ENCODE measurements at regions not wholly inside any gene's neighbourhood (a gene's known extent, or its start where the extent isn't known, plus 50 kb on each side); places are given as distances from the start of the nearest gene placed in this dataset.
A peak's percentile ranks its signal among the peaks of the same experiment; 100 is the strongest.

DNA sequence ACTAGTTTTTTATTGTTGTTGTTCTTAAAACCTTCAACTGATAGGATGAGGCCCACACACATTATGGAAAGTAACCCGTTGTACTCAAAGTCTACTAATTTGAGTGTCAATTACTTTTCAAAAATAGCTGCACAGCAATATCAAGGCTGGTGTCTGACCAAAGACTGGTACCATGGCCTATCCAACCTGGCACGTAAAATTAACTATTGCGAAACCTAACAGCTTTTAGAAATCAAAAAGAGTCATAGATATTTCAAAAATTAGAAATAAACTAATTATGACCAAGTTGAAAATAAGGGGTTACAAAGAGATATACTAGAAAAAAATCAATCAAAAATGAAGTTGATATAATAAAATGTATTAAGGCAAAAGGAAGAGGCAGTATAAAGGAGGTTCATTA is 501.5 kb upstream of the SLC8A1 start:
- no peaks in the 10 kb centered on the region for H3K27me3 ChIP-seq

DNA sequence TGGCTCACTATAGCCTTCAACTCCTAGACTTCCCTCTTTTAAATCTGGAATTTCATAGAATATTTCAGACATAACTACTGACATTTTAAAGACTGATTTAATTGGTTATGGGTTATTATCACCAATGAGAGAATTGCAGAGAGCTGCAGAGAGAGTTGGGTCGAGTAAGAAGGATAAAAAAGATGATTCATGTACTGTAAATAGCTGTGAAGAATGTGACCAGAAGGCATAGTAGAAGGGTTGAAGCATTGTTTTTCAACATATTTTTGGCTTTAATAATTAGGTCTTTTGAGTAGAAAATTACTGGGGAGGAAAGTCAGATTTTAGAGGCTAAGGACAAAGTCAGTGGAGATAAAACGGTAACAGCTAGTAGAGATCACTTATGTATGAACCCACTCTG is 503.2 kb upstream of the SLC8A1 start:
- Histone ChIP-seq H3K9me3 (peaks cover 9% of the 10 kb centered on the region), H3K4me3 (no peak overlapping the region), H3K36me3 (no peaks in the 10 kb centered on the region), H3K27ac (no peak overlapping the region), H3K9ac (no peak overlapping the region), H3K4me2 (no peak overlapping the region), H3K27me3 (no peaks in the 10 kb centered on the region), H3K4me1 (peaks cover 13% of the 10 kb centered on the region), H4K20me1 (no peaks in the 10 kb centered on the region)
- no peak for TF ChIP-seq Cebpa-rat (IDR thresholded peaks at IDR 0.05)

More for the DNA sequence above, 501.5 kb upstream of the SLC8A1 start:
- no peak overlapping the region for H3K4me3 ChIP-seq
- no peak overlapping the region for H3K27ac ChIP-seq
- H3K9me3 ChIP-seq: peaks cover 9% of the 10 kb centered on the region
- H3K9ac ChIP-seq: no peak overlapping the region
- TF ChIP-seq Cebpa-rat (IDR thresholded peaks at IDR 0.05): peak; percentile 56; the same call in 1 of the 2 replicates
- H3K36me3 ChIP-seq: no peaks in the 10 kb centered on the region
- no peaks in the 10 kb centered on the region for H4K20me1 ChIP-seq
- H3K4me1 ChIP-seq: peaks cover 13% of the 10 kb centered on the region
- H3K4me2 ChIP-seq: no peak overlapping the region

DNA sequence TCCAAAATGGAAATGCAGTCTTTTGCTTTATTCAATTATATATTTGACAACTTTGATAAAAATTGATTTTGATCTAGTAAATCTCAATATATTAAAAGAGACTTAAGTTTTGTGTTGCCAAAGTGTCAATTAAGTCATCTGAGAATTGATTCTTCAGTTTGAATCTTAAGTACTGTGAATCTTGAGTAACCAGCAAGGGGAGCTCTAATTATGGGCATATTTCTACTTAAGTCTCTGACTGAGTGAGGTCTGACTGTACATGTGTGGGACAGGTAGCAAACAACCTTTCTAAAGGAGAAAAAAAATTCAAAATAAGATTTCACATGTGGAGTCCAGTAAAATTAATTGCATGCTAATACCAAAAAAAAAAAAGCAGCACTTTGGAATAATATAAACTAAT is 503.7 kb upstream of the SLC8A1 start:
- Histone ChIP-seq H3K9ac (no peak overlapping the region), H3K4me2 (no peak overlapping the region), H3K27me3 (no peaks in the 10 kb centered on the region), H3K4me1 (peaks cover 13% of the 10 kb centered on the region), H3K4me3 (no peak overlapping the region), H4K20me1 (no peaks in the 10 kb centered on the region), H3K36me3 (no peaks in the 10 kb centered on the region), H3K9me3 (peaks cover 9% of the 10 kb centered on the region), H3K27ac (no peak overlapping the region)
- no peak for TF ChIP-seq Cebpa-rat (IDR thresholded peaks at IDR 0.05)

DNA sequence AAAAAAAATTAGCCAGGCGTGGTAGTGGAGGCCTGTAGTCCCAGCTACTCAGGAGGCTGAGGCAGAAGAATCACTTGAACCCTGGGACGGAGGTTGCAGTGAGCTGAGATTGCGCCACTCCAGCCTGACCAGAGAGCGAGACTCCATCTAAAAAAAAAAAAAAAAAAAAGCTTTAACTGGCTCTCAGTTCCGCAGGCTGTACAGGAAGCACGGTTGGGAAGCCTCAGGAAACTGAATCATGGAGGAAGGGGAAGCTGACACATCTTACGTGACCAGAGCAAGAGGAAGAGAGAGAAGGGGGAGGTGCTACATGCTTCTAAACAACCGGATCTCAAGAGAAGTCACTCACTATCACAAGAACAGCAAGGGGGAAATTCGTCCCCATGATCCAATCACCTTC is 505.6 kb upstream of the SLC8A1 start:
- H3K27me3 ChIP-seq: no peaks in the 10 kb centered on the region
- H3K4me2 ChIP-seq: peak overlapping the region; percentile 54
- H3K4me3 ChIP-seq: peak overlapping the region; percentile 22; the same call in 1 of the 2 replicates
- no peaks in the 10 kb centered on the region for H4K20me1 ChIP-seq
- H3K36me3 ChIP-seq: no peaks in the 10 kb centered on the region
- no peak overlapping the region for H3K9ac ChIP-seq
- H3K4me1 ChIP-seq: peaks cover 25% of the 10 kb centered on the region
- TF ChIP-seq Cebpa-rat (IDR thresholded peaks at IDR 0.05): no peak
- peak overlapping the region; percentile 28; the same call in 1 of the 2 replicates for H3K27ac ChIP-seq
- peaks cover 9% of the 10 kb centered on the region for H3K9me3 ChIP-seq

DNA sequence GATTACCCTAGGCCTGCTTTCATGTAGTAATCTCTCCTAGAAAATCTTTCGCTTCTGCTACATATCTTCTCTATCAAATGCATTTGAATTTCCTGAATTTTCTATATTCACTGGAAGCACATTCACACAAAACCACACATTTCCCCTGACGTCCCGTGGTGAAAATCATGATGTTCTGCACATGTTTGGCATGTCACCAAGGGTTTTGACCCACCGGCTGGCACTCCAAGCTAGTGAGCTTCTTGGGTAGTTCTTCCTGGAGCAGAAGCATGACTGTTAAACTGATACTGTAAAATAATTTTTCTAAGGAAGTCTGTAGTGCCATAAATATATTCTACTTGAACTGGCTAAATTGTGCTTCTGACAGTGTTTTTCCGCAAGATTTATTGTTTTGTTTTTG is 510.1 kb upstream of the SLC8A1 start:
- Histone ChIP-seq H3K4me2 (peak overlapping the region; percentile 49), H3K4me3 (no peak overlapping the region), H3K27ac (no peak overlapping the region), H4K20me1 (no peaks in the 10 kb centered on the region), H3K9ac (no peak overlapping the region), H3K27me3 (no peaks in the 10 kb centered on the region), H3K9me3 (peaks cover 8% of the 10 kb centered on the region), H3K36me3 (no peaks in the 10 kb centered on the region), H3K4me1 (peaks cover 24% of the 10 kb centered on the region)
- no peak for TF ChIP-seq Cebpa-rat (IDR thresholded peaks at IDR 0.05)

DNA sequence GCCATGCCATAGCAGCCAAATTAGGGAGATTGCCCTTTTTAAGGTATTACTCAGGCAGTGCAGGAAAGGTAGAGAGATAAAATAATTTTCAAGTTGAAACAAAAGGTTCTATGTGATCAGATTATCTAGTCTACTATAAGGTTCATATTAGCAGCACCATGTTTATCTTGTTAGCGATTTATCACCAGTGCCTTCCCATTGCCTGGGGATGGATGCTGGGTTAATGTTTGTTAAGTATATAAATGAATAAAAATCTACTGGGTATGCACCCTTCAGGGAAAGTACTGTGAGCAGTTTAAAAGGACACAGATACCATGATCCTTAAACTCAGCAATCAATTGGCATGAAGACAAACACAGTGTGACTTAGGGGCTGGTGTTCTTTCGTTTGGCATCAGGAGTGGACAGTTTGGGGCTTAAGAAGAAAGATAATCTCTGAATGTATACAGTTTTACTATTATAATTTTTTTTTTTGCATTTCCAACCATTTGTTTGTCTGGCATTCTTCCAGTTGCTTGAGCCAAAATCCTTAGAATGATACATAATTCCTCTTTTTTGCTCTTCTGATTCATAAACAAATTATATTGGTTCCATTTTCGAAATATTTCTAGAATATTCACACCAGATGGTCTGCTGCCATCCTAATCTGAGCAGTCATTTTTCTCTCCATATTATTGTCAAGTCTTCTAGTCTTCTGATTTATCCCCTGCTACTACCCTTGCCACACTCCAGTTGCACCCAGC is 512.8 kb upstream of the SLC8A1 start:
- no peak overlapping the region for H3K9ac ChIP-seq
- no peaks in the 10 kb centered on the region for H3K36me3 ChIP-seq
- no peaks in the 10 kb centered on the region for H3K9me3 ChIP-seq
- no peaks in the 10 kb centered on the region for H4K20me1 ChIP-seq
- TF ChIP-seq Cebpa-rat (IDR thresholded peaks at IDR 0.05): no peak
- H3K4me3 ChIP-seq: no peak overlapping the region
- no peaks in the 10 kb centered on the region for H3K27me3 ChIP-seq
- H3K4me1 ChIP-seq: peaks cover 12% of the 10 kb centered on the region; the same call in 1 of the 2 replicates
- no peak overlapping the region for H3K4me2 ChIP-seq
- no peak overlapping the region for H3K27ac ChIP-seq

DNA sequence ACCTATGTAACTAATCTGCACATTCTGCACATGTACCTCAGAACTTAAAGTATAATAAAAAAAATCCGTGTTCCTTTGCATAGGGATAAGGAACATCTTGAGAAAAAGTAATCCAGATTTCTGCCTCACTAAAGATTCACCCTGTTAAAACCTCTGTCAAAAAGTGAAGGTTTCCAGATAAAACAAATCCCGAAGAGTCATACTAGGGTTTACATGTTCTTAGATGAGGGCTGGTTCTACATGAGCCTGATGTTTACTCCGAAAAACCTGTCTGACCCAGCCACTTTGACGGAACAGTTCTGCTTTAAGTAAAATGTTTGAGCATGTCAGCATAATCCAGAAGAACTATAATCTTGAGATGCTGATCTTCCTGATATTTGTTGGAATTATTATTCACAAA is 515.6 kb upstream of the SLC8A1 start:
- Histone ChIP-seq H3K9ac (no peak overlapping the region), H3K9me3 (no peaks in the 10 kb centered on the region), H4K20me1 (no peaks in the 10 kb centered on the region), H3K4me3 (no peak overlapping the region), H3K4me1 (peaks cover 1% of the 10 kb centered on the region; the same call in 1 of the 2 replicates), H3K36me3 (no peaks in the 10 kb centered on the region), H3K4me2 (no peak overlapping the region), H3K27me3 (no peaks in the 10 kb centered on the region), H3K27ac (no peak overlapping the region)
- no peak for TF ChIP-seq Cebpa-rat (IDR thresholded peaks at IDR 0.05)

DNA sequence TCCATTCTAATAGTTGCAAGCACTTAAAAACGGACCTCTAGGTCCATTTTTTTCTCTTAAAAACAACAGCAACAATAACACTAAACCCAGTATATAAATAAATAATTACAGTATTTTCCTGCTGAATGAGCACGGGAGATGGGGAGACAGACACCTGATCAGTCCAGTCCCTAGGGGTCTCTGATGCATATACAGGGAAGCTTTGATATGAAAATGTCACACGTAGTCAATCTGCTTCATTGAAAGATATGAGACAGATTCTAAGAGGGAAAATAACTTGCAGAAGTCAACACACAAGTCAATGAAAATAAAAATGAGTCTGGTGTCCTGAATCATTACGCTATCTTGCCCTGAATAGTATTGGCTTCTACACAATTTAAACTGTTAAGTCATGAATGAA is 523.3 kb upstream of the SLC8A1 start:
- no peaks in the 10 kb centered on the region for H3K4me1 ChIP-seq
- H3K27ac ChIP-seq: no peak overlapping the region
- no peak overlapping the region for H3K9ac ChIP-seq
- H3K27me3 ChIP-seq: no peaks in the 10 kb centered on the region
- H3K36me3 ChIP-seq: no peaks in the 10 kb centered on the region
- no peaks in the 10 kb centered on the region for H4K20me1 ChIP-seq
- no peak overlapping the region for H3K4me3 ChIP-seq
- no peak overlapping the region for H3K4me2 ChIP-seq
- H3K9me3 ChIP-seq: no peaks in the 10 kb centered on the region
- no peak for TF ChIP-seq Cebpa-rat (IDR thresholded peaks at IDR 0.05)

DNA sequence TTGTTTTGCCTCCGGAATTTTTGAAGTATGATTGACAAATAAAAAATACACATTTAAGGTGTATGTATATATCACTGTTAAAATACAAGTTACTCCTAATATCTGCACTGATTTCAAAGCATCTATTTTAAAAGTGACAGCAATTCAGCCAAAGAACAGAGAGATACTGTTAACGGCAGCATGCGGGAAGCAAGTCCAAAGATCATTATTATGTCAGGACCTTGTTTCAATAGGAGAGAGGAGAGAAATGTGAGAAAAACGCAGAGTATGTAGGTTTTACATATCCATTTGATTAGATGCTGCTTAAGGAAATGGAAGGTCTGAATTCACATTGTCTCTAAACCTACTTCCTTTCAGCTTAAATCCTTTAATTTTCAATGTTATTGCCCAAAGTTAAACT is 545.5 kb upstream of the SLC8A1 start:
- Histone ChIP-seq H4K20me1 (no peaks in the 10 kb centered on the region), H3K4me2 (no peak overlapping the region), H3K4me3 (no peak overlapping the region), H3K9ac (no peak overlapping the region), H3K27me3 (no peaks in the 10 kb centered on the region), H3K9me3 (no peaks in the 10 kb centered on the region), H3K36me3 (no peaks in the 10 kb centered on the region), H3K4me1 (no peaks in the 10 kb centered on the region), H3K27ac (no peak overlapping the region)
- TF ChIP-seq Cebpa-rat (IDR thresholded peaks at IDR 0.05): no peak

DNA sequence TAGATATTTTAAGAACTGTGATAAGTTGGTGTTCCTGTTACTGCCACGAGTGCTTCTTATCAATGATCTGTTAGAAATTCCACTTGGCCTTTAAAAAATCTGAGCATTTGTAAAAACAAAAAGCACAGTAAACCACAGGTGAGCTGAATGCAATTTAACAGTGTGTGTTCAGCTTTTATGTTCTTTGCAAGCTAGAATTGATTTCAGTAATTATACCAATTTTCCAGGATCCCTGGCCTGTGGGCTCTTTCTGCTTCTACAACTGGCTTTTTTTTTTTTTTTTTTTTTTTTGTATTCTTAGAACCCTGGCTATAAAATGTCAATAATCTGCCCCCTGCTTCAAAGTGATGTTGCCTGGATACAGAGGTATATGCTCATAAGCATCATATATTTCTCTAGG is 548.5 kb upstream of the SLC8A1 start:
- Histone ChIP-seq H3K27ac (no peak overlapping the region), H3K9me3 (no peaks in the 10 kb centered on the region), H3K4me3 (no peak overlapping the region), H3K9ac (no peak overlapping the region), H4K20me1 (no peaks in the 10 kb centered on the region), H3K4me1 (no peaks in the 10 kb centered on the region), H3K27me3 (no peaks in the 10 kb centered on the region), H3K36me3 (no peaks in the 10 kb centered on the region), H3K4me2 (no peak overlapping the region)
- no peak for TF ChIP-seq Cebpa-rat (IDR thresholded peaks at IDR 0.05)
